ENCODE measurements at regions not wholly inside any gene's neighbourhood (a gene's known extent, or its start where the extent isn't known, plus 50 kb on each side); places are given as distances from the start of the nearest gene placed in this dataset.
"Not testable (repeated sequence)": the region's sequence is repeated elsewhere in the genome, so short reads cannot be mapped to it uniquely, and the experiment has no call there.

DNA sequence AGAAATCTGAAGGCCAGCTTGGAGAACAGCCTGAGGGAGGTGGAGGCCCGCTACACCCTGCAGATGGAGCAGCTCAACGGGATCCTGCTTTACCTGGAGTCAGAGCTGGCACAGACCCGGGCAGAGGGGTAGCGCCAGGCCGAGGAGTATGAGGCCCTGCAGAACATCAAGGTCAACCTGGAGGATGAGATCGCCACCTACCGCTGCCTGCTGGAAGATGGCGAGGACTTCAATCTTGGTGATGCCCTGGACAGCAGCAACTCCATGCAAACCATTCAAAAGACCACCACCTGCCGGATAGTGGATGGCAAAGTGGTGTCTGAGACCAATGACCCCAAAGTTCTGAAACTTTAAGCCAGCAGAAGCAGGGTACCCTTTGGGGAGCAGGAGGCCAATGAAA lies 318.4 kb downstream of the ZFHX3 start:
- not testable (repeated sequence) for H3K4me3 ChIP-seq (ENCODE audit: low read depth in 1 of 3, low read length in 3 of 3); H3K36me3 ChIP-seq (ENCODE audit: control insufficient read depth in 3 of 3, insufficient read depth in 2 of 3, low read depth in 1 of 3, low read length in 3 of 3); H3K27me3 ChIP-seq (ENCODE audit: control insufficient read depth in 3 of 3, insufficient read depth in 3 of 3, low read length in 3 of 3); DNase-seq; H3K4me1 ChIP-seq (ENCODE audit: control insufficient read depth in 3 of 3, insufficient read depth in 2 of 3, low read depth in 1 of 3, low read length in 2 of 3); H3K9me3 ChIP-seq (ENCODE audit: control insufficient read depth in 2 of 2, insufficient read depth in 1 of 2, low read depth in 1 of 2, low read length in 1 of 2); H3K27ac ChIP-seq (ENCODE audit: low read depth in 1 of 3, low read length in 2 of 3); FAIRE-seq
- 87 to 92% (median 90%) methylated on average over 9 of the region's 9 CpGs for WGBS, 3 donors

DNA sequence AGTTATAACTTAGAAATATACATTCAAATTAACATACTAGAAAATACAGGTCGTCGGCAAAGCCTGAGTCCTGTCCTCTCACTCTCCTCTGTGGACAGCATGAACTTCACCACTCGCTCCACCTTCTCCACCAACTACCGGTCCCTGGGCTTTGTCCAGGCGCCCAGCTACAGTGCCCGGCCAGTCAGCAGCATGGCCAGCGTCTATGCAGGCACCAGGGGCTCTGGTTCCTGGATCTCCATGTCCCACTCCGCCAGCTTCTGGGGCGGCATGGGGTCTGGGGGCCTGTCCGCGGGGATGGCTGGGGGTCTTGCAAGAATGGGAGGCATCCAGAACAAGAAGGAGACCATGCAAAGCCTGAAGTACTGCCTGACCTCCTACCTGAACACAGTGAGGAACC lies 319.4 kb downstream of the ZFHX3 start:
- no peak for DNase-seq
- 96 to 98% (median 96%) methylated on average over 11 of the region's 11 CpGs for WGBS, 3 donors
- Histone ChIP-seq H3K27ac (ENCODE audit: low read depth in 1 of 3, low read length in 2 of 3) (no peak overlapping the region), H3K4me1 (ENCODE audit: control insufficient read depth in 3 of 3, insufficient read depth in 2 of 3, low read depth in 1 of 3, low read length in 2 of 3) (no peaks in the 10 kb centered on the region), H3K36me3 (ENCODE audit: control insufficient read depth in 3 of 3, insufficient read depth in 2 of 3, low read depth in 1 of 3, low read length in 3 of 3) (no peaks in the 10 kb centered on the region), H3K9me3 (ENCODE audit: control insufficient read depth in 2 of 2, insufficient read depth in 1 of 2, low read depth in 1 of 2, low read length in 1 of 2) (peaks cover 0 to 5% of the 10 kb centered on the region in 2 donors), H3K4me3 (ENCODE audit: low read depth in 1 of 3, low read length in 3 of 3) (no peak overlapping the region), H3K27me3 (ENCODE audit: control insufficient read depth in 3 of 3, insufficient read depth in 3 of 3, low read length in 3 of 3) (no peaks in the 10 kb centered on the region)
- no peak for FAIRE-seq

- FAIRE-seq (no peak), DNase-seq (no peak)
- H3K4me1 ChIP-seq (ENCODE audit: control insufficient read depth in 3 of 3, insufficient read depth in 2 of 3, low read depth in 1 of 3, low read length in 2 of 3): no peaks in the 10 kb centered on the region
- H3K27me3 ChIP-seq (ENCODE audit: control insufficient read depth in 3 of 3, insufficient read depth in 3 of 3, low read length in 3 of 3): no peaks in the 10 kb centered on the region
- no peaks in the 10 kb centered on the region for H3K36me3 ChIP-seq (ENCODE audit: control insufficient read depth in 3 of 3, insufficient read depth in 2 of 3, low read depth in 1 of 3, low read length in 3 of 3)
- peaks cover 0 to 5% of the 10 kb centered on the region in 2 donors for H3K9me3 ChIP-seq (ENCODE audit: control insufficient read depth in 2 of 2, insufficient read depth in 1 of 2, low read depth in 1 of 2, low read length in 1 of 2)
- no peak overlapping the region for H3K27ac ChIP-seq (ENCODE audit: low read depth in 1 of 3, low read length in 2 of 3)
- 94 to 95% (median 95%) methylated on average over 1 of the region's 1 CpG for WGBS, 3 donors
- no peak overlapping the region for H3K4me3 ChIP-seq (ENCODE audit: low read depth in 1 of 3, low read length in 3 of 3)
Observed at GRCh38 chr16:72727565-72727964, 320.4 kb downstream of the ZFHX3 start.

- Histone ChIP-seq H3K9me3 (ENCODE audit: control insufficient read depth in 2 of 2, insufficient read depth in 1 of 2, low read depth in 1 of 2, low read length in 1 of 2) (no peaks in the 10 kb centered on the region), H3K4me1 (ENCODE audit: control insufficient read depth in 3 of 3, insufficient read depth in 2 of 3, low read depth in 1 of 3, low read length in 2 of 3) (no peaks in the 10 kb centered on the region), H3K27me3 (ENCODE audit: control insufficient read depth in 3 of 3, insufficient read depth in 3 of 3, low read length in 3 of 3) (no peaks in the 10 kb centered on the region), H3K27ac (ENCODE audit: low read depth in 1 of 3, low read length in 2 of 3) (no peak overlapping the region), H3K4me3 (ENCODE audit: low read depth in 1 of 3, low read length in 3 of 3) (no peak overlapping the region), H3K36me3 (ENCODE audit: control insufficient read depth in 3 of 3, insufficient read depth in 2 of 3, low read depth in 1 of 3, low read length in 3 of 3) (no peaks in the 10 kb centered on the region)
- WGBS, 3 donors: 86 to 91% (median 90%) methylated on average over 2 of the region's 2 CpGs
- DNase-seq (no peak), FAIRE-seq (no peak)
Observed at GRCh38 chr16:72725643-72726042, 322.3 kb downstream of the ZFHX3 start.

- Histone ChIP-seq H3K27ac (ENCODE audit: low read depth in 1 of 3, low read length in 2 of 3) (no peak overlapping the region), H3K36me3 (ENCODE audit: control insufficient read depth in 3 of 3, insufficient read depth in 2 of 3, low read depth in 1 of 3, low read length in 3 of 3) (no peaks in the 10 kb centered on the region), H3K9me3 (ENCODE audit: control insufficient read depth in 2 of 2, insufficient read depth in 1 of 2, low read depth in 1 of 2, low read length in 1 of 2) (no peaks in the 10 kb centered on the region), H3K4me1 (ENCODE audit: control insufficient read depth in 3 of 3, insufficient read depth in 2 of 3, low read depth in 1 of 3, low read length in 2 of 3) (no peaks in the 10 kb centered on the region), H3K27me3 (ENCODE audit: control insufficient read depth in 3 of 3, insufficient read depth in 3 of 3, low read length in 3 of 3) (no peaks in the 10 kb centered on the region), H3K4me3 (ENCODE audit: low read depth in 1 of 3, low read length in 3 of 3) (no peak overlapping the region)
- 81 to 91% (median 90%) methylated on average over 4 of the region's 4 CpGs for WGBS, 3 donors
- DNase-seq: no peak
- FAIRE-seq: no peak
Observed at GRCh38 chr16:72723781-72724180, 324.1 kb downstream of the ZFHX3 start.

DNA sequence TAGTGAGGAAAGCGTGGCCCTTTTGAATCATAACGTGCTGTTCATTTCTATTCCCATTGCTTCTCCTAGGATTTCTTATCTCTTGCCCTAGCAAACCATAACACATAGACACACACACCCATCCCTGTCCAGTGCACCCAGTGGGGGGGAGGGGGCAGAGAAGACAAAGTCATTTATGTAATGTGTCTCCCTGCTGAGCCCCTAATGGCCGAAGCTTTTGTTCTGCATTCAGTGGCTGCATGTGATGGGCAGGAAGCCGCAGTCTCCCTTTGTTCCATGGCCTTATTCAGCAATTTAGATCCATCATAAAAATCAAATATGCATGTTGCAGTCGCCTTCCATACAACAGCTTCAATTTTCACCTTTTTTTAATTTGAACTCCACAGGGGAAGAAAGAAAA lies 325.4 kb downstream of the ZFHX3 start:
- no peaks in the 10 kb centered on the region for H3K36me3 ChIP-seq (ENCODE audit: control insufficient read depth in 3 of 3, insufficient read depth in 2 of 3, low read depth in 1 of 3, low read length in 3 of 3)
- no peaks in the 10 kb centered on the region for H3K4me1 ChIP-seq (ENCODE audit: control insufficient read depth in 3 of 3, insufficient read depth in 2 of 3, low read depth in 1 of 3, low read length in 2 of 3)
- no peak overlapping the region for H3K4me3 ChIP-seq (ENCODE audit: low read depth in 1 of 3, low read length in 3 of 3)
- FAIRE-seq (no peak), DNase-seq (no peak)
- H3K9me3 ChIP-seq (ENCODE audit: control insufficient read depth in 2 of 2, insufficient read depth in 1 of 2, low read depth in 1 of 2, low read length in 1 of 2): no peaks in the 10 kb centered on the region
- no peaks in the 10 kb centered on the region for H3K27me3 ChIP-seq (ENCODE audit: control insufficient read depth in 3 of 3, insufficient read depth in 3 of 3, low read length in 3 of 3)
- WGBS, 3 donors: 79 to 93% (median 91%) methylated on average over 5 of the region's 5 CpGs
- no peak overlapping the region for H3K27ac ChIP-seq (ENCODE audit: low read depth in 1 of 3, low read length in 2 of 3)

- 76 to 87% (median 84%) methylated on average over 4 of the region's 4 CpGs for WGBS, 3 donors
- no peak for FAIRE-seq
Observed at GRCh38 chr16:72721981-72722380, 325.9 kb downstream of the ZFHX3 start.

GRCh38 chr16:72715267-72715666 lies 332.7 kb downstream of the ZFHX3 start:
- Histone ChIP-seq H3K9me3 (ENCODE audit: control insufficient read depth in 2 of 2, insufficient read depth in 1 of 2, low read depth in 1 of 2, low read length in 1 of 2) (peaks cover 0 to 6% of the 10 kb centered on the region in 2 donors), H3K27me3 (ENCODE audit: control insufficient read depth in 3 of 3, insufficient read depth in 3 of 3, low read length in 3 of 3) (no peaks in the 10 kb centered on the region), H3K36me3 (ENCODE audit: control insufficient read depth in 3 of 3, insufficient read depth in 2 of 3, low read depth in 1 of 3, low read length in 3 of 3) (no peaks in the 10 kb centered on the region), H3K4me3 (ENCODE audit: low read depth in 1 of 3, low read length in 3 of 3) (no peak overlapping the region), H3K27ac (ENCODE audit: low read depth in 1 of 3, low read length in 2 of 3) (no peak overlapping the region), H3K4me1 (ENCODE audit: control insufficient read depth in 3 of 3, insufficient read depth in 2 of 3, low read depth in 1 of 3, low read length in 2 of 3) (no peaks in the 10 kb centered on the region)
- no peak for DNase-seq
- FAIRE-seq: no peak
- 92 to 94% (median 92%) methylated on average over 1 of the region's 1 CpG for WGBS, 3 donors

More at GRCh38 chr16:72721981-72722380, 325.9 kb downstream of the ZFHX3 start:
- no peak overlapping the region for H3K27ac ChIP-seq (ENCODE audit: low read depth in 1 of 3, low read length in 2 of 3)
- no peaks in the 10 kb centered on the region for H3K4me1 ChIP-seq (ENCODE audit: control insufficient read depth in 3 of 3, insufficient read depth in 2 of 3, low read depth in 1 of 3, low read length in 2 of 3)
- no peak overlapping the region for H3K4me3 ChIP-seq (ENCODE audit: low read depth in 1 of 3, low read length in 3 of 3)
- H3K27me3 ChIP-seq (ENCODE audit: control insufficient read depth in 3 of 3, insufficient read depth in 3 of 3, low read length in 3 of 3): no peaks in the 10 kb centered on the region
- H3K36me3 ChIP-seq (ENCODE audit: control insufficient read depth in 3 of 3, insufficient read depth in 2 of 3, low read depth in 1 of 3, low read length in 3 of 3): no peaks in the 10 kb centered on the region
- no peak for DNase-seq
- no peaks in the 10 kb centered on the region for H3K9me3 ChIP-seq (ENCODE audit: control insufficient read depth in 2 of 2, insufficient read depth in 1 of 2, low read depth in 1 of 2, low read length in 1 of 2)

DNA sequence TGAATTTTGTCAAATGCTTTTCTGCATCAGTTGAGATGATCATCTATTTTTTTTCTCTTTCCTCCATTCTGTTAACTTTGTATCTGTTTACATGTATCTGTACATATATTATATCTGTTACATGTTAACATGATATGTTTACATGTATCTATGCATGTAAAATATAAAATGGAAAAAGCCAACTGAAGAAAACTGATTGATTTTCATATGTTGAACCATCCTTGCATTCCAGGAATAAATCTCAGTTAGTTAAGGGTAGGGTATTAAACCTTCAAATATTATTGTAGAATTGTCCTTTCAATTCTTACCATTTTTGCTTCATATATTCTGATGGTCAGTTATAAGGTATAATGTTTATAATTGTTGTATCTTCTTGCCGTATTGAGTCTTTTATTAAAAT lies 336.1 kb downstream of the ZFHX3 start:
- Histone ChIP-seq H3K4me3 (ENCODE audit: low read depth in 1 of 3, low read length in 3 of 3) (no peak overlapping the region), H3K4me1 (ENCODE audit: control insufficient read depth in 3 of 3, insufficient read depth in 2 of 3, low read depth in 1 of 3, low read length in 2 of 3) (no peaks in the 10 kb centered on the region), H3K9me3 (ENCODE audit: control insufficient read depth in 2 of 2, insufficient read depth in 1 of 2, low read depth in 1 of 2, low read length in 1 of 2) (peaks cover 0 to 14% of the 10 kb centered on the region in 2 donors), H3K27me3 (ENCODE audit: control insufficient read depth in 3 of 3, insufficient read depth in 3 of 3, low read length in 3 of 3) (no peaks in the 10 kb centered on the region), H3K36me3 (ENCODE audit: control insufficient read depth in 3 of 3, insufficient read depth in 2 of 3, low read depth in 1 of 3, low read length in 3 of 3) (no peaks in the 10 kb centered on the region), H3K27ac (ENCODE audit: low read depth in 1 of 3, low read length in 2 of 3) (no peak overlapping the region)
- no peak for FAIRE-seq
- DNase-seq: no peak
- 92 to 100% (median 97%) methylated on average over 1 of the region's 1 CpG for WGBS, 3 donors
